GM21367 (cell line): ENCODE measurements at regions not wholly inside any gene's neighbourhood (a gene's known extent, or its start where the extent isn't known, plus 50 kb on each side); places are given as distances from the start of the nearest gene placed in this dataset.
A peak's percentile ranks its signal among the peaks of the same experiment; 100 is the strongest.

Experiments
- ATAC-seq: cut with Tn5 transposase; IDR thresholded peaks from one replicate; pipeline ENCODE4 v1.9.1; 2021; ENCODE audit not compliant: unreplicated experiment

DNA sequence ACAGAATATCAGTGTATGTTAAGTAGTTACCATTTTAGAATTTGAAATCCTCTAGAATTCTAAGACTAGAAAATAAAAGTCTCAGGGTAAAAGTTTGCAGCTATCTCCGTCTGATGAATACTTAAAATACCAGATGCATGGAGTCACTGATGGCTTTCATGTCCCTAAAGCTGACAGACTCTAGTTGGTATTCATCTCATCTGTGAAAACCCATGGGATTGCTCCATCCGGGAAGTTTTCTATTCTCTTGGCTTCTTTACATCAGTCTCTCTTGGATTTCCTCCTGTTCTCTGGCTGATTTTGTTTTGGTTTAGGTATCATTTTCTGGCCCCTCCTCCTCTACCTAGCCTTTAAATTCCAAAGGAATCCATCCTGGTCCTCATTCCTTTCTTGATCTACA lies 465.6 kb upstream of the POU3F3 start:
- no peak for ATAC-seq

DNA sequence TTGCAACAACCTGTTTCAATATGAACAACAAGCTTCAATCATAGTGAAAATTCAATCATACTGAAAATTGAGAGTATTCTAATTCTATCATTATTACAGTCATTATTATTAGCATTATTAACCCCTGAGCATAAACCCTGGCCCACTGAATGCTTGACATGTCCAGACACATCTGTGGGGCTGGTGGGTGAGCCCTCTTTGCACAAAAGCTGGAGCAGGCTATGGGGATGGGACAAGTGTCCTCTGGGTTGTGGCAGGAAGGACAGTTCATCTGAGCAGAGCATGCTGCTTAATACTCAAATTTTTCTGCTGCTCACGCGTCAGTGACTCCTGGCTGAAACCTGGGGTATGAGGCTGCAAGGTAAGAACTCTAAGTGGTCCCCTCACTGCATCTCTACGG lies 451.1 kb upstream of the POU3F3 start:
- no peak for ATAC-seq

DNA sequence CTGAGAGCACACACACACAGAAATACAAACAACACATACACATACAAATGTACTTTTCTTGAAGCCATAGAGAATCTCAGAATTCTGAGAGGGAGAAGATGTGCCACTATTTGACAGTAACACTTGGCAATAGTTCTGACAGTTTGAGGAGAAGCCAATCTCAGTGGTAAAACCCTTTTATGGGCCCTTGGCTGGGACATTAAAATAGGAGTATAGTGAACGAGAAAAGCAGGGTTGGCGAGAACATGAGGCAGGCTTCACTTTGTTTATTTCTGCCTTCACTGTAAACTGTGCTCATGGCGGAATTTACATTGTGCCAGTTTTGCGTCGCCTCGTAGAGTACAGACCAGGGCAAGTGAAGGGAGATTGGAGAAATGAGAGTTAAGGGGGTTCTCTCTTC lies 449.4 kb upstream of the POU3F3 start:
- no peak for ATAC-seq

DNA sequence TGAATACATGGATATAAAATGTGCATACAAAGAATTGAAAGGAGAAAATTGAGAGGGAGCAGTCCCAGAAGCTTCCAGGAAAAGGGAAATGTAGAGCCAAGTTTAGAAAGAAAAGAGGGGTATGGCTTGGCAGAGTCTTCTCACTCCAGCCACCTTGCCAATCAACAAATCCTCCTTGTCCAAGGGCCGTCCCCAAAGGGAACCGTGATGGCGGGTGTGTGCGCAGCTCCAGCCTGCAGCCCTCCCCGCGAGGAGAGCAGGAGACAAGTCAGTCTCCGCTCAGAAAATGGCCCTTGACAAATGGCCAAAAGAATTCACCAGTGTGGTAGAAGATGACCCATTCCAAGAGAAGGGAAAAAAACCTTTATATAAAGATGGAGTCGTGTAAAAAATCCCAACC lies 448.3 kb upstream of the POU3F3 start:
- ATAC-seq: no peak

DNA sequence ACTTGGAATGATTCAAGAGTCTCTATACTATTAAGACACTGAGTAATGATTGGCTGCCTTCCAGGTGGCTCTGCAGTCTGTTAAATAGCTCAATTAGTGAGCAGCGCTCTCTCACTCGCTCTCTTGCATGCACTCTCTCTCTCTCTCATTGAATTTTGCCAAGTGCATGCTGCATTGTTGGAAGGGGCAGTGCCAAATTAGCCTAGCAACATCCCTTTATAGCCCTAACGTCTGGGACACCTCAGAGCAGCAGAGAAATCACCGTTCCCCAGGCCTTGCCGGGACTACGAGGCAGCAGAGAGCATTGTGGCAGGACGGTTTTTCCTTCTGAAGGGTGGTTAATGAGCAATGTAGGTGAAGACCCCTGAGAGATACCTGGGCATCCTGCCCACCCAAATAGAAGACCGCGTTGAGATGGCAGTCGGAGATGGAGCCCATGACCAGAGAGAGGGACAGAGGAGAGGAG lies 447.6 kb upstream of the POU3F3 start:
- ATAC-seq: no peak

DNA sequence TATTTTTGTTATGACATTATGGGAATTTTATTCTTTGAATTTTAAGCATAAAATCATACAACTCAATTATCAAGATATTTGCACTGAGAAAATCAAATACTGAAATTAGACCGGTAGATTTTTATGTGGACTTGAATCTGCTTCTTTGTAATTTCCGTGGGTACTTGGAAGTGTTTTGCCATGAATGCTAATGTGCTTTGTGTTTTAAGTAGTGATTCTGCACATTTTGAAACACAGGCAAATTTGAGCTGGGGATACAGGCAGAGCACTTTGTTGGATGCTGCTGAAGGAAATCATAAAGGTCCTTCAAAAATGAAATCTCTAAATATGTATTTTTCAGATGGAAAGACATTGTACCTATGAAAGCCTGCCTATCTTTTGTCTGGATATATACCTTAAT lies 446.3 kb upstream of the POU3F3 start:
- ATAC-seq: no peak

DNA sequence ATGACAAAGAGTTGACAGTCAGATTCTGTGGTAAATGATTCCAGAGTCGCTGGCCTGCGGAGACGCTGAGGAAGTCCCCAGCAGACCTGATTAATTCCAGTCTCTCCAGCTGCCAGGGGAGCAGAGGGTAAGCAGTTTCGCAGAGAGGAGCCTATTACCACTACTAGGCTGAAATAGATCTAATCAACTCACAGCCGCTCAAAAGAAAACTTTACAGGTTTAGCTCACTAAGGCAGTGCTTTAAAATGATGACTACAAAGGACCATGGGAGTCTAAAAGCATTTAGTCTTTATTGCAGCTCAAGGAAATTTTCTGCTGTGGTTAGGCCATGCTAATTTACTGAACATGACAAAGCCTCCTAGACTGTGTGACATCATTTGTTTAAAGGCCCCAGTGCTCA lies 445.6 kb upstream of the POU3F3 start:
- ATAC-seq: no peak

DNA sequence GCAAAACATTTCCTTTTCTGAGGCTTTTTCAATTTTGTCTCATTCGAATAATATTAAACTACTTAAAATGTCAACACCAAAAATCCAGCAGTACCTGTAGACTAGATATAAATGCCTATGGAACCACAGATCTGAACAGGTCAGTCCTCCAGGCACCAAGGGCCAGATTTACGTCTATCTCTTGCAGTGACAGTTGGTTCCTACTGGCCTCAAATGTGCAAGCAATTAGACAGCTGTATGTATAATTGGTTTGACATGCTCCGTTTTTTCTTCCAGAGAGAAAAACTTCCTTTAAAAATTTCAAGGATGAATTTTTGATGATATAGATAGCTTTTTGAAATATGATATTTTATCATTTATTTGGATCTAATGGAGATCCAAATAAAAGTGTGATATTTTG lies 443.8 kb upstream of the POU3F3 start:
- no peak for ATAC-seq

DNA sequence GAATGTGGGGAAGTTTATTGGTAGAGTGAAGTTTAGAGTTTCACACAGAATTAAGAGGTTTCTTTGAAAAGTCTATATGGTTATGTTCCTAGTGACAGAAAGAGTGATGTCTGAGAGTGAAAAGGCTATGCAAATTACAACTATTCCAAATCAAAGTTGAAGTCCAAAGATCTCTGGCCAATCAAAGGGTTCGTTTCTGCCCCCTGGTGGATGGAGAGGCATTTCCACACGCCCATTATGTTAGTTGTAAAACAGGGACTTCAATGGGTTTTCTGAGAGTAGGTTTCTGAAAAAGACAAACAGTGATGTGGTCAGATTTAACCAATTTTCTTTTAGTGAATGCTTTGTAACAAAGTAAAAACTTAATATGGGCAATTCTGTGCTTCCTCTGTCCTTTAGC lies 441.5 kb upstream of the POU3F3 start:
- peak; percentile 68 for ATAC-seq

DNA sequence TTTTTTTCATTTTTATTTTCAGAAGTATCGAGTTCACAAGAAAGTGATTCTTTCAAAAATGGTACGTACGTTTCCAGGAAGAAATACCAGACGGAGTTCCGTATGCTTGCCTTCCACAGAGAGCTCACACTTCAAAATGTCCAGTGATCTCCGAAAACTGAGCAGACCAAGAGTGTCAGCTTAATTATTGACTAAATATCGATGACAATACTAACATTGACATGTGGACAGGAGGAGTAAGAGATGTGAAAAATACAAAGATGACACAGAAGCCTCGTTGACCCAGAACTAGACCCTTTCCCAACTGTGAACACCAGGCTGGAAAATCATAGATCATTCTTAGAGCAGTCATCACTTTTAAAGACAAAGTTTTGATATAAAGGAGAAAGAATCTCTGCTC lies 440.0 kb upstream of the POU3F3 start:
- ATAC-seq: no peak

DNA sequence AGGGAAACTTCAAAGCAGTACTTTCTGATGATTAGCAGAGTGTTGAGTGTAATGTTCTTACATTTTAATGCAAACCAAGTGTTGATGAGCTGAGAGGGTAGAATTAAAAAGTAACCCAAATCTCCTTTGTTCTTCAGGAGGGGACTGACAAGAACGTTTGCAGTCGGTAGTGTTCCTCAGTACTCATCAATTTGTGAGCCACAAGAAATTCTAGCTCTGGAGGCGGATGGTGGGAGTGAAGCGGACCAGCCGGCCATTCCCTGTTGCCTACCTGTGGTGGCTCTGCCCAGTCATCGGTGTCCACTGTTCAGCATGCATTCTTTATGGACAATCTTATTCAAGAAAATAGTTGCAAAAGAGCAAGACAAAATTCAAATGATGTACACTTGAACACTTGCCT lies 438.6 kb upstream of the POU3F3 start:
- no peak for ATAC-seq

DNA sequence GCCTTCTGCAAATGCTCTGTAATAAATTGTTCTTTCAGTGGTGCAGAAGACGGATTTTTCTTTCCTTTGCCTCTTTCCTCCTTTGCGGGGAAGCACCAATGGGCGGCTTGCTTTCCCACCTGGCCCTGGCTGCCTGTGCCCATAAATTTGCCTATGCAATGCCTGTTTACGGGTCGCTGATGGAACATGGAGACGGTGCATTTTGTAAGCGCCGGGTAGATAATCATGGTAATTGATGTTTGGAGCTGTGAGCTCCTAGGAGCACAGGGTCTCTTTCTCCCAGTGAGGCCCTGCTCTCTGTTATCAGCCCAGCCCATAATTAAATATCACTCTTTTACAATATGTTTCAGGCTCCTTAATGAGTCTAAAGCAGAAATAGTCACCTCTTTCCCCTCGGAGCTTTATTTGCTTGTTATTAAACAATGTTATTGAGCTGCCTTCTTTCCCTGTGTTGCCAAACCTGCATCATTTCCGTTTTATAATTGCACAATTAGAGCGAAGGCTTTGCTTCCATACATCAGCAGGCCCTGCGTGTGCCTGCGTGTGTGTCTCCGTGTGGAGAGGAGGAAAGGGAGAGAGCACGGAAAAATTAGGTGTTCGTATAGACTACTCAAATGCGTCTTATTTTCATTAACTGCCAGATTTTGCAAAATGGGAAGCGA lies 437.4 kb upstream of the POU3F3 start:
- no peak for ATAC-seq

DNA sequence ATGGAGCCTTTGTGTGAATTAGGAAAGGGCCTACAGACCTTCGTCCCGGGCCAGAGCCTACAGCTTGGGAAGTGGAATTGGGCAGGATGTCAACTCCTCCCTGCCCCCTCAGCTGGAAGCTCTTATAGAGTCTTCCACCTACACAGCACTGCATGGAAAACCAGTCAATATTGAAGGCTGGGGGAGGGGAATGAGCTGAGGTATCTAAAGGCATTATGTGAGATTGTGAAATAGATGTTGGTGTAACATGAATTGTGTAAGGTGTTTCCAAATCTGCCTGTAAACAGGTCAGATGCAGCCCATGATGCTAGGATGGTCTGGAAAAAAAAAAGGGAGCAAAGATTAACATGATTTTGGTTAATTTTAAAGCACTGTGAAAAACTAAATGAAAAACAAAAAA lies 433.5 kb upstream of the POU3F3 start:
- ATAC-seq: no peak

DNA sequence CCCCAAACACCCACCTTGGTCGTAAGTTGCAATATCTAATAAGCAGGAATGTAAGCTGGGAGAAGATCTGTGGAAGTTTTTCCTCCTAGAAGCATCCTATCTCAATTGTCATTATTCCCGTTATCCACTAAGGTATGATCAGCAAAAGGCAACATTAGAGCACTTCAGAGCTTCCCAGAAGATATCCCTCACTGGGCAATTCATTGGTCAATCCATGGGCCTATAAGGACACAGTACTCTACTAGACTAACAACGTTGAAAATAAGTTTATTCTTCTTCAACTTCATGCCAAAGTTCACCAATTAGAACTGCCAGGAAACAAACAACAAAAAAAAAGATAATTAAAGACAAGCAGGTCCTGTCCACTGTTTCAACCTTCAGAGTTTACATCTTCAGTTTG lies 433.0 kb upstream of the POU3F3 start:
- no peak for ATAC-seq

DNA sequence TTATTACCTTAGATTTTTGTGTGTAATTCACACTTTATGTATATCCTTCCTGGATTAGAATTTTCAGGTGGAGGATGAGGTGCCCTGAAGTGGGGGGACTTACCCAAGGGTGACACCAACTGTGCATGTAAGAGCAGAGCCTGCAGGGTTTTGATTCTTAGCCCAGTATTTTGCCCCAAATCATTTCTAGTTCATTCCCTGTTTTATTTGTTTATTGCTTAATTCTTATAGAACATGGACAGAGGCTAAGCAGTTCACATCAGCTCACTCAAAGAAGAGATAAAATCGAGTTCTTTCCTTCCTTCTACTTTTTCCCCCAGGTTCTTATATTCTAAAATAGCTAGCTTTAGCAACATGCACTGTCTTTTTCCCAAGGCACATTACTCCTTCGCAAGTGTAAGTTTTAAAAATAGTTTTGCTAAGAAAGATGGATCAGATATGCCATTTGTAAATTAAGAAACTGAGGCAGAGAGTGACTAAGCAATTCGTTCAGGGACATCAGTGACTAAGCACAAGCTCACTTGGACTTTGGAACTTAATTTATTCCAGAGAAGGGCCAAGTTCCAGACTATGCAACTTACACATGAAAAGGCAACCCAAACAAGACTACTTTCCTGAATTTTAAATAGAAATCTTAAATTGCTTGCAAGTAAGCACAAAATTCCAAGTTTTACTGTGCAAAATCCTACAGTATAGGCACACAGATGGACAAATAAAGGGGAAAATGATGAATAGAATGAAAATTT lies 427.9 kb upstream of the POU3F3 start:
- ATAC-seq: no peak

DNA sequence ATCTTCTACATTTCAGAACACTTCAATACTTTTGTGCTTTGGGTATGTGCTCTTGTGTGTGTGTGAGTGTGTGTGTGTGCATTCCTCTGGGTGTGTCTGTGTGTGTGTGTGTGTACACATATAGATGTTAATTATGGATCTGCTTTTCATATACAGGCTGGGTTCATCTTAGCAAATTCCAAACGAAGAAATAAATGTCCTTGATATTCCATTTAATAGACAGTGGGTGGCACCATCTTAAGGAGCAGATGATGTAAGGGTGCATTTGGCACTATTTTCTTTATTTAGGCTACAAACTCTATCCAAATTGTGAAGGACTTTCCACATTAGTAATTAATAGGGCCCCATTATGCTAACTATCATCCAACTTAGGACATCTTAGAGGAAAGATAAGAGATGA lies 425.8 kb upstream of the POU3F3 start:
- no peak for ATAC-seq

DNA sequence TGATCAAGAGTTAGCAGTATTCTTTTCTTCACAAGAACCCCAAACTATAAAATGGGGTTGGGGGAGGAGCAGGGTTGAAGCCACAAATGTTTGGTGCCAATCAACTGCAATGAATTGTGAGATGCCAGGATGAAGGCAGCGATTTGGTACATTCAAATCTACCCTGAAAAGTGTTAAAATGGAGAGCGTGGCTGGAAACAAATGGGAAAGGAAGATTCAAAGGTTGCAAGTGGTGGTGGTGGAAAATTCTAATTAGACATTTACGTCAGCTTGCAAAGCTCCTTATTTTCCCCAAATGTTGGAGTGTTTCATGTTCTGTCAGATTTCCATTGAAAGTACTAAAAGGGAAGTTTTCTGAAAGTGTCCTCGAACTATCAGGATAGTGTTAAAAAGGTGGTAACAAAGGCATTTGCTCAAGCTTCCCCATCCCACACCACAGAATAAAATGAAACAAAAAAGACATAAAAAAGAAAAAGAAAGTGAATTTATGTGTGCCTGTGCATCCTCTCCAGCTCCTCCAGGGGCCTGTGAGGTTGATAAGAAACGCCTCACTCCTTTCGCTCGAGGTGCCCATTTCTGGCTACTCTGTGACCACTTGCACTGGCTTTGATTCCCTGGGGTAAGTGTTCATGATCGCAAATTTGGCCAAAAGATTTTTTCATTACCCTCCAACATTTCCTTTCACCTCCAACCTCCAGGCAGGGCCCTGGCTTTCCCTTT lies 424.1 kb upstream of the POU3F3 start:
- ATAC-seq: no peak

DNA sequence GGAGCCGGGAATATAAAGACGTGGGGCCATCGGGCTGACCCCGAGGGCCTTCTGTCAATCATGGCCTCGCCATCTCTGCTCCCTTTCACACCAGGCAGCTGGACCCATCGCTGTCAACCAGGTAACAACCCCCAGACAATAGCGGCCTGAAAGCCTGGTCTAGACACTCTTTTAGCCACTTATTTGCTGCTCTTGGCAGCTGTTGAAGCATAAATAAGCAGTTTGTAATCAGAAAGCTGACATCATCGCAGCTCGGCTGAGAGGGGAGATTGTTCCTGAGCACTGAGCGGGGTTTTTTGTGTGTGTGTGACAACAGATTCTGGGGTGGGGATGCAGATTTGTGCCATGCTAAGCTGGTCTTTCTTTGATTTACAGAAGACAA lies 423.6 kb upstream of the POU3F3 start:
- no peak for ATAC-seq

DNA sequence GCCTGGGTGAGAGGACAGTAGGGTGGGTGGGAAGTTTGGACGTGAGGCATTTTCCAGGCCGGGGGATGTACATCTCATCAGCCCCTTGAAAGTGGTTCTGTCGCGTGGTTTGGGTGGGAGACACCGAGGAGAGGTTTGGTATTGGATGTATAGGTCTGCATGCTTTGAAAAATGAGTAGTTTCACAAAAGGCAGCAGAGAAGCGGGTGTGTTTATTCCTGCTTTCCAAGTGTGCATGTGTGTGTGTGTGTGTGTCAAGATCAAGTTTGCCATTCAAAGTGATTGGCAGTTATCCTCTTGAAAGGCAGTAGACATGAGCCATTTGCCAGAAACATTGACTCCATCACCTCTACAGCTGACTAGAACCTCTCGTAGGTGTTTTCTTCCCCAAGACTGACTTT lies 423.1 kb upstream of the POU3F3 start:
- ATAC-seq: no peak

DNA sequence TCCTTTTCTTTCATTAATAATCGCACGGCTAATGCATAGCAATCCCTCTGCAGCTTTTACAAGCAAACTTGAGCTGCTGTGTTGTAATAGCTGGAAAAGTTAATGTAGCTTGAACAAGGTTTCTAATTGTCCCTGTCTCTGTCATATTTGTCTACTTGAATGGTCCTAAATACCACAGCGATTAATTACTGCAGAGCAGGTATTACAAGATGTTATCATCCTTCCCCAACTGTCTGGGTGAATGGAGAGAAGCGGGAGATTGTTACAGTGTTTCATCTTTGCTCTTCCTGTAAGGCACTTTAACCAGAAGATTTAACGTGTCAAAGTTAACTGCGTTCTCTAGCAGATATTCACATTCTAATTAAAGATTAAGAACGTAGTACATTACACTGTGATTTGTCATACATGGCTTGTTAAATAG lies 422.2 kb upstream of the POU3F3 start:
- ATAC-seq: no peak

DNA sequence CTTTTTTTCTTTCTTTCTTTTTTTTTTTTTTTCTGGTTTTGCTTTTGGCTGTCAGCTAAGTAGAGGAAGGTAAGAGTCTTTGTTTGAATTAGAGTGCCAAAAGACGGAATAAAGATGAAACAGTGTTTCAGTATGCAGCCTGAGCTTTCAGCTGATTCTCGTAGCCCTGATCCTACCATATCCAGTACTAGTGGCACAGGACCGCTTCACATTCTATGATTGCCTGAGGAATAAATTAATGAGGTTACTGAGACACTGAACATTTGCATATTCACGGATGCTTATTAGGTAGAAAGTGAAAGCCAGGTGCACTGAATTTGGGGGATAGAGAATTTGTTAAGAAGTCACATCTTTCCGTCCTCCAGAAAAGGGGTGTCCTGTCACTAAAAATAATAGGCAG lies 421.5 kb upstream of the POU3F3 start:
- no peak for ATAC-seq

DNA sequence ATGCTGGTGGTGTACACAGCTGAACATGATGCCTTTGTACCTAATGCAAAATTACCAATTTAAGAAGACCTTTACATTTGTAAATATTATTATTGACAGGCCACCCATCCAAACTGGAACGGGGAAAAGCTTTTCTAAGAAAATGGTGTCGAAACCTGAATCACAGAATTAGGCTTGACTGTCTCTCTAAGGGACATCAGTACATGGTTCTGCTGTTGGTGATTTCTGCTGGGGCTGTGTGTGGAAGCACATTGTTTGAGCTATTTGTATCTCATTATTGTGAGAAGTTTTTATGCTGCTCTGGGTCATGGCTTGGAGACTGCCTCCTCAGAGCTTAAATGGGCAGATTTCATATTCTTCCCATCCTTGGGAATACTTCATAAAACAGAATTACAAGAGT lies 420.9 kb upstream of the POU3F3 start:
- no peak for ATAC-seq
